Smooth muscle cell of the brain vasculature (primary cell): ENCODE measurements at regions not wholly inside any gene's neighbourhood (a gene's known extent, or its start where the extent isn't known, plus 50 kb on each side); places are given as distances from the start of the nearest gene placed in this dataset.

ENCODE experiments used
- DNase-seq: peaks from one replicate; pipeline ENCODE4 v3.0.0-alpha.2; 2012; ENCODE audit warnings: low read depth, low spot score

DNA sequence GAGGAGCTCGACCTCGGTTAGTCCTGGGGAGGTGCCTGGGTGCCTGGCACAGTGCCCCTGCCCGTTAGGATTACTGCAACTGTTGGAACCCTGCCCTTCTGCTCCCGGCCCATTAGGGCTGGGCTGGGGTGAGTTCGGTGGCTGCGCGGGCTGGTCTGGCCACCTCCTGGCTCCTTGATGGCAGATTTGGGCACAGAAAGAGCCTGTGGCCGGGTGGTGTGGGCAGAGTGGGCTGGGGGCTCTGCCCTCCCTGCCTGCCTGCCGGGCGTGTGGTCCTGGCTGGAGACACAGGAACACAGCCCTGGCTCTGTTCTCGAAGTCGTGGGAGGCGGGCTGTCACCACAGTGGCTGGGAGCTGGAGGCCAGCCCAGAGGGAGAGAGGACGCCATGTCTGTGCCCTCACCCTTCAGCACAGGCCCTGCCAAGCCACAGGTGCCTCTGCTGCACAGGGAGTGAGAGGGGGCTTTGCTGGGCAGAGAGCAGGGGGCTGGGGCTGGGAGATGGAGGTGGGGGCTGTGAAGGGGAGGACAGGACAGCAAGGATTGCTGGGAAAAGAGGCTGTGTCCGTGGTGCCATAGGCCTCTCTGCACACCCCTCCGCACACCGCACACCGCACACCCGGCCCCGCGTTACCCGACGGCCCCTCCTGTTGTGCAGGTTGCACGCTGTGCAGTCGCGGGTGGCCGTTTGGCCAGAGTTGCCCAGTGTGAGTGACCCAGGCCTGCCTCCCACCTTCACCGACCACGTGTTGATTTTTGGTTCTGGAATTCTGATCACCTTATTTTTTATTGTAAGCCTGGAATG, 236.6 kb upstream of the GSE1 start:
- DNase-seq: no peak

DNA sequence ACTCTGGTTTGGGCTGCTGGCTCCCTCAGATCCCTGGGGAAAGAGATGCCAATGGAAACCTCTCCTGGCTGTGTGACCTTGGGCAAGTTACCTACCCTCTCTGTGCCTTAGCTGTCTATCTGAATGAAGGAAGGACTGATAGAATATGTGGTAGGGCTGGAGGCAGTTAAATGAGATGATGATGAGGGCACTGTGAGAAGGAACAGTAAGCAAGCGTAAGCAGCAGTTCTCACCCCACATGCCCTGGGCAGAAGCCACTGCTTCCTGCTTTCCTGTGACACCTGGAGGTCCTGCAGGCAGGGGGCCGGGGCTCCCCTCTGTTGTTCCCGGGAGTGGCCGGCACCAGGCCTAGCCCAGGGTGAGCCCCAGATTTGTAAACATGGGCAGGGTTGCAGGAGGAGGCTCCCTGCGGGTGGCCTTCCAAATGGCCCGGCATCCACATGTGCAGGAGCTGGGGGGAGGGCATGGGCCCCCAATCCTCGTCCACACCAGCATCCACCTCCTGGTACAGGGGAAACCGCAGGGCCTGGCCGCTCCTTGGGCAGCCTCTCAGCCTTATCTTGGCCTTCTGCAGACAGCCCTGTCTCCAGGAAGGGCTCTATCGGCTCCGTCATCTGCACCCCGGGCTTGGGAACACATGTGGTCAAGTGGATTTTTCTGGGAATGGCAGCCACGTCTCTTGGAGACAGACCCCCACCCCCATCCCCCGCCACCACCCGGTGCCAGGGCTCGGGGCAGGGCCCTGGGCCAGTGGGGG, 235.6 kb upstream of the GSE1 start:
- no peak for DNase-seq

DNA sequence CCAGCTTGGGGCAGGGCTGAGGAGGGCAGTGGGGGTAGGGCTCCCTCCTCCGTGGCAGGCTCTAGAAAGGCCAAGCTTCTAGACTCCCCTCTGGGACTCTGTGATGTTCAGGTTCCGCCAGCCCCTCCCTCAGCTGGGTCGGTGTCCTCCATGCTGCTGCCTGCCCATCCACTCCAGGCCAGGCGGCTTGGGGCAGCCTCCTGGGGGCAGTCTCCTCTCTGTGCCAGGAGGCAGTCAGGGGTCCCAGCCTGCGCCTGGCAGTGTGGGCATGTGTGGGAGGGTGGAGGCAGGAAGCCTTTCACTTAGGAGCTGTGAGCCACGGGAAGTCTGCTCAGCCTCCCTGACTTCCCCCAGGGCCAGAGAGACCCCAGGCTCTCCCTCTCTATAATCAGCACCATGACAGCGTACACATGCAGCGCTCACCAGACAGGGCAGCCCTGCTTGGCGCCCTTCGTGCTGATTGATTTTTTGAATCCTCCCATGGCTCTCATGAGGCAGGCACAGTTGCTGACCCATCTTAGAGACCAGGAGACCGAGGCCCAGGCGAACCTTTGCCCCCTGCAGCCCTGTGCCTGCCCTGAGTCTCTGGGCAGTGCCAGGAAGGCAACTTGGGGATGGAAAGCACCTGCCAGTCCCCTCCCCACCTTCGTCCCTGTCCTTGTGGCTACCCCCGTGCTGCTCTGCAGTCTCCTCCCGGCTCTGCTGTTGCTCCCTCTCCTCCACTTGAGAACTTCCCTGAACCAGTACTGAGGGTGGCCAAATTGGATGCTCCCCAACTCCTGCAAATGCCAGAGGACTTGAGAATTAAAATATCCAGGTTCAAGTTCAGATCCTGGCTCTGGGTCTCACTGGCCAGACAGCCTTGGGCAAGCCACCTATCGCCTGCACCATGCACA, 234.7 kb upstream of the GSE1 start:
- no peak for DNase-seq

DNA sequence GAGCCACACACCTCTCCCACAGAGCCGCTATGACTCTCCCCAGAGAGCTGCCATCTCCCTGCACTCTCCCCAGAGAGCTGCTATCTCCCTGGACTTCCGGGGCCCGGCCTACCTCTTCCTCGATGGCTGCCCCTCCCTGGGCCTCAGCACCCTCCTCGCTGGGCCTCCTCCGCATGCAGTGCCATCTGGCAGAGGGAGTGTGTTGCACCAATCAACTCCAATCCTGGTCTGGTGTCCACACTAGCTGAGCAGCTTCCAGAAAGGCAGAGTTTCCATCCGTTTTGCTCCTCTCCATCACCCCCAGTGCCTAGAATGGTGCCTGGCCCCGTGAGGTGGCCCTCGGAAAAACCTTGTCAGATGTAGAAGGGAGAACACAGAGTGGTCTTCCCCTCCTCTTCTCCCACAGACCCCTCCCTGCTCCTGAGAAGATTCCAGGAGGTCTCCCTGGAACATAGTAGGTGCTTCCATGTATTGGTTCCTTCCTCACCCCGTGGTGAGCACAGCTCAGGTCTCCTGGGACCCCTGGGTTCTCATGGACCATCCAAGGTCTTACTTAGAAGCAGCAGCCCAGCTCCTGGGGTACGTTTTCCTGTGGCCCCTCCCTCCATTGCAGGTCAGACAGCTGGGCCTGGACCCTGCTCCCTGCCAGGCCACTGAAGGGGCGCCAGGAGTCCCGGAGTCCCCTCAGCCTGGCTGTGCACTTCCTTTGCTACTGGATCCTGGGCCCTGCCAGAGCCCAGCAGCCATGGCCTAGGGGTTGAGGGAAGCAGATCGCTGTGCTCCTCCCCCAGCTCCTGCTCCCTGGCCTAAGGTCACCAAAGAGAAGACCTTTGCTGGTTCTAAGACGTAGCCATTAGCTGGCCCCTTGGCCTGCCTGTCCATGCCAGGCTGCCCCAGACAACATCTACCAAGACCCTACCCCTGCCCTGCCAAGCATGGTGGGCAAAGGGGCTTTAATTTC, 233.8 kb upstream of the GSE1 start:
- no peak for DNase-seq

DNA sequence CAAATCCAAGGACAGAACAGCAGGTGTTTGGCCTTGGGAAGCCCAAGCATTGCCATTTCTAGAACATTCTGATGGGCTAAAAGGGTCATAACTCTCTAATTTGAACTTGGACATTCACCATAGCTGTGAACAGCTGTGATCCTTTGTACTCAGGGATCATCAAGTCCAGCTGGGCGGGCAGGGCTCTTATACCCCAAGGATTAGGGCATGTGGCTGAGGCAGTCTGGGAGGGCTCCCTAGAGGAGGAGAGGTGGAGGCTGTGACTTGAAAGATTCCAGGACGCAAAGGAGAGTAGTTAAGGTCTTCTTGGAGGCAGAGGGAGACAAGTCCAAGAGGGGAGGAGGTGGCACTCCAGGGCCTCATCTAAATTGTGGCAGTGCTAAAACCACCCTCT, 233.1 kb upstream of the GSE1 start:
- DNase-seq: no peak

DNA sequence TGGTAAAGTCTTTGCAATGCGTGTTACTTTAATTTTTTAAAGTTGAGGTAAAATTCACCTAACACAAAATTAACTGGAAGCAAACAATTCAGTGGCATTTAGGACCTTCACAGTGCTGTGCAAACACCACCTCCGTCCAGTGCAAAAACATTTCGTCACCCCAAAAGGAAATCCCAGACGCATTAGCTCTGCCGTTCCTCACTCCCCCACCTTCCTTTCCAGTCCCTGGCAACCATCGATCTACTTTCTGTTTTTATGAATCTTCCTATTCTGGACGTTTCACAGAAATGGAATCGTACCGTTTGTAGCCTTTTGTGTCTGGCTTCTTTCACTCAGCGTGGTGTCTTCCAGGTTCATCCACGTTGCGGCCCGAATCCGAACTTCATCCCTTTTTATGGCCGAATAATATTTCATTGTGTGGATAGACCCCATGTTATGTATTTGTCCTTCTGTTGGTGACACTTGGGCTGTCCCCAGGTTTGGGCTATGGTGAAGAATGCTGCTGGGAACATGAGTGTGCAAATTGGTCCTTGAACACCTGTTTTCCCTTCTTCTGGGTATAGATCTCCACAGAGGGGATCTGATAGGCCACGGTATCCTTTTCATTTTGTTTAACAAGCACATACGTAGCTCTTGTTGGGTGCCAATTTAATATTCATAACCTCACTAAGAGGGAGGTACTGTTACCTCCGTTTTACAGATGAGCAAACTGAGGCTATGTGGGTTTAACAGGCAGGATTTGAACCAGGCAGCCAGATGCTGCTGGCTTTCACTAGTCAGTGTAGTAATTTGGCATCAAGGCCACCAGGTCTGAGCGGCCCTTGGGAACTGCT, 232.0 kb upstream of the GSE1 start:
- no peak for DNase-seq

DNA sequence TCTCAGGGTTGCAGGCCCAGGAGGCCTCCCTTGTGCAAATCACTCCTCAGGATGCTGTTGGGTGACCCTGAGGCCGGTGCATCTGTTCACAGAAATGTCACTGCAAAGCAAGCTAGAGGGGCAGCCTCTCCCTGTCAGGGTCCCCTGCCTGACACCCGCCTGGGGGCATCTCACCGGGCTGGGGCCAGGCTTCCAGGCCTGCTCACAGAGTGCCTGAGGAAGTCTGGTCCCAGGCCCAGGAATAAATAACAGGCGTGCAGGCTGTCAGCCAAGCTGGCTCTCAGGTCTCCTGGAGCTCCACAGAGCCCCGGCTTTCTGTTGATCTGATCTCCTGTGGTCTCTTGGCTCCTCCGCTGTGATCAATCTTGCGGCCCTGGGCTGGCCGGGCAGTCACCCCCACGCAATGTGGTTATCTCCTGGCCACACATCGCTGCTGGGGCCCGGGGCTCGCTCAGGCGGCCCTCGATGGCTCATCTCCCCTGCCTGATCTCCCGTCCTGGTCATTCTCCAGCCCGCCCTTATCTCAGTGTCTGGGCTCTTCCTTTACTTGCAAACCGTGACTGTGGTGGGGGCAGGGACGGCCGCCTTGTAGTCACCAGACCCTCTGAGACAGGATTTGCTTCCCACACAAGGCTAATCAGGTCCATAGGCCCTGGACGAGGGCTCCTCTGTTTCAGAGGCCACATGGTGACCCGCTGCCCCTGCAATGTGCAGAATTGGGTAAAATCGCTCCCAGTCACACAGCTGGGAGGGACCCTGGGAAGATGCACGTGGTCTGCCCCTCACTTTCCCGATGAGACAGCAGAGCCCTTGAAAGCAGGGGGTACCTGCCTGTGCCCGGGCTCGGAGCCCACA, 231.2 kb upstream of the GSE1 start:
- DNase-seq: no peak

DNA sequence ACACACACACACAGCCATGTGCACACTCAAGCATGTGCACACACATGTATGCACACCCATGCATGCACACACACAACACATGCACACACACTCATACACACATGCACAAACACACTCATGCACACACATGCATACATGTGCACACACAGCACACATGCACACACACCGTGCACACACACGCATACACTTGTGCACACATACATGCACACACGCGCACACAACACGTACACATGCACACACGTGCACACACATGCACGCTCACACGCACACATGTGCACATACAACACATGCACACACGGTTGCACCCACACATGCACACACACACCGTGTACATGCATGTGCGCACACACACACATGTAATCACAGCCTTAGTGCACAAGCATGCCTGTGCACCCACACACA, 230.4 kb upstream of the GSE1 start:
- DNase-seq: no peak

DNA sequence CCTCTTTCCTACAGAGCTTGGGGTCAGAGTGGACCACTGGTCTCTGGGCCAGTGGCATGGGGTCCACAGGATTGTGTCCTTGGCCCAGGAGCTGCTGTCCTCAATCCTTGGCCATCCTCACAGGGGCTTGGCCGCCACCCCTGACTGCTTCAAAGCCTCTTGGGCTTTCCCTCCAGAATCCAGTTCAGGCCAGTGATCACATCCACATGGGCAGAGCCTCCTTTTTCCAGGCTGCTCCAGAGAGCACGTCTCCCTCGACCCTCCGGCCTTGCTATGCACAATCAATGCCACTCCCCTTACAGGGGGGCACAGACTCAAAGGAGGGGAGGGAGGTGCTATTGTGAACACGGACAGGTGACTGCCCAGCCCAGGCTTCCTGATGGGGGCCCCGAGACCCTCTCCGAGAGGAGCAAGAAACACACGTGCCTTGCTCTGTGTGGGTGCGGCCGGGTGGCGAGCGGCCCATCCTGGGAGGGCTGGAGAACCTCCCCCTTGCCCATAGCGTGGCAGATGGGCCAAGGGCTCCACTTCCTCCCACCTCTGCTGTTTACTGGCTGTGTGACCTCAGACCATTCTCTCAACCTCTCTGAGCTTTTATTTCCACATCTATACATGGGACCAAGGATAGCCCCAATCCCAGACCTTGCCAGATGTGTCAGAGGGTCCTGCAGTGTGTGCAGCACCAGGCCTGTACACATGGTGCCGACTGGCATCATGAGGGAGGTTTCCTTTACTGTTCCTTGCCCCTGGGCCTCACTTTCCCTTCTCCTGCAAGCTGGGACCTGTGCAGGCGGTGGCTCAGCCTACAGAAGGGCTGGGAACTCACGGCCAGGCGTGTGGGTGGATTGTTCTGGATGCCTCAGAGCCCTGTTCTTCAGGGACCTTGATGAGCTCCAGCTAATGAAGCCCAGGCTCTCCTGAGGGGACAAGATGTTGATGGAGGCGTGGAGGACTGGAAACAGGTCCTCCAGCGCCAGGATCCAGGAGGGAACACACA, 229.0 kb upstream of the GSE1 start:
- DNase-seq: no peak

DNA sequence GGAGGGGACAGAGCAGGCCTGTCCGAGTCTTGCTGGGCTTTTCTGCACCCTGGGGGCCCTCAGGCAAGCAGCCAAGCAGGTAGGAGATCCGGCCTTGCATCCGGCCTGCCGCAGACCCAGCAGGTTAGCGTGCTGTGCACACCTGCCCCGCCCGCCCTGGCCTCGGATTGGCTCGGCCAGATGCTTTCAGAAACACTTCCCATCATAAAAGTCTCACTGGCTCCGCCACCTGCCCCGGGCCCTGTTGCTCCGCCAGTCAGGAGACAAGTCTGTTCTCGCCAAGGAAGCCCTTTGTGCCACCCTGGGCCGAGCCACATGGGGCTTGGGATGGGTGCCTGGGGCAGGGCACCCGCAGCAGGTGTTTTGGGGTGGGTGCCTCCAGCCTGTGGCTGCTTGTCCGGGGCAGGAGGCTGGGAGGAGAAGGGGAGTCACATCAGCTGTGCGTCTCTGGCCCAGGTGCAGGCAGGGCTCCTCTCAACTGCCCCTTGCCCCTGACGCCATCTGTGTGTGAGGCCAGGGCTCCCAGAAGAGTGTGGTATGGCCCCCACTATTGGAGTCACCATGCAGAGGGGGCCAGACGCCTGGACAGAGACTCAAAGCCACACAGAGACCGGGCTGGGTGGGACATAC, 228.2 kb upstream of the GSE1 start:
- DNase-seq: no peak

DNA sequence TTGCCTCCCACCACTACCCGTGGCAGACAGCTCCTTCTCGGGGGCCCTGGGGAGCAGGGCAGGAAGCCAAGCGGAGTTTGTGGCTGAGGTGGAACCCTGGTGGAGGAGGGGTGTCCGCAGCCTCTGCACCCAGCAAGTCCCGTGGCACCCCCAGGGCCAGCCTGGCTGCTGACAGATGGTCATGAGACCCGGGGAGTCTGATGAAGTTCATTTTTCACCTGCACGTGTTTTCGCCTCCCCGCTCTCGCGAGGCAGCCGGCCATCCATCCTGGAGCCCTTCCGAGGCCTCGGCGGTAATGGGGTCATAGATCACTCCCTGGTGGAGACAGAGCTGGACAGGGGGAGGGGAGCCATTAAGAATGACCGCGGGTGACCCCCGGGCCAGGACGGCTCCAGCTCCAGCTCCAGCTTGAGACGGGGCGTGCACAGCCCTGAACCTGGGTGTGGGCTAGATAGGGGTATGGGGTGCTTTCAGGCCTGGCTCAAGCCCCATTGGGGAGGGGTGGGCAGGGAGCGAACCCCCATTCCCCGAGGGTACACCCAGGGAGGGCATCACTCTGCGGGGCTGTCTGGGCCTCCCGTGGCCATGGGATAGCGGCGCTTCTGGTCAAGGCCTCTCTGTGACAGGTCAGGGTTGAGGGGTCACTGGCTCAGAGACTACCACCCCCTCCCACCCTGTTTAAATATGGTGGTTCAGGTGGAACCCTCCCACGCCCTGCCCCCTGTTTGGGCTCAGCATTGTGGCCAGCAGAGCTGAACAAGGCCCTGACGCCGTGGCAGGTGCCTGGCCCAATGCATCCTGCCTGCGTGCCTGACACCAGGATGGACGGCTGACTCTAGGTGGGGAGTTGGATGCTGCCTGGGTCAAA, 227.4 kb upstream of the GSE1 start:
- no peak for DNase-seq

DNA sequence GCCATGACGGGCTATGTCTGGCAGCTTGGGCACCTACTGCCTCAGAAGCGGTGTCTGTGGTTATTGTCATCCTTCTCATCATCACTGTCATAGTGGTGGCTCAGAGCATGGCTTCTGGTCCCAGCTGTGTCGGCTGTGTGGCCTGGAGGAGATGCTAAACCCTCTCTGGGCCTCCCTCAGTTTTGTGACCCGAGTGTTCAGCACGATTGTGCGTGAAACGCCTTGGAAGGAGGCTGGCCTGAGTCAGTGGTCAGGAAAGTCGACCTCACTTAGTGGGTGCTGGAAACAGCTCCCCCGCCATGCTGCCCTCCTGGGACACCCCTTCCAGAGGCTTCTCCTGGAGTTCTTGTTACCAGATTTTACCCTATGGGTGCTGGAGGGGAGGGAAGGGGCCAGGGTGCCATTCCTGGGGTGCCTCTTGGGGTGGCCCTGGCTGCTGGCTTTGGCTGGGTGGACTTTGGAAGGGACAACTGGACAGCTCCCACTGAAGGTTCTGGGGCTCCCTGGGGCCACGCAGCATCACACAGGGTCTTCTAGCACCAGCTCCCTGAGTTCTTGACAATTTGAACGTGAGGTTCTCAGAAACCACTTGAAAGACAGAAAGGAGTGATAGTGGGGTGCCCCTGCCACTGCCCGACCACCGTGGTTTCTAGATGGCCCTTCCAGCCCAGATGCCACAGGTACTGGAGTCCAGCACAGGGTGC, 226.5 kb upstream of the GSE1 start:
- DNase-seq: no peak

DNA sequence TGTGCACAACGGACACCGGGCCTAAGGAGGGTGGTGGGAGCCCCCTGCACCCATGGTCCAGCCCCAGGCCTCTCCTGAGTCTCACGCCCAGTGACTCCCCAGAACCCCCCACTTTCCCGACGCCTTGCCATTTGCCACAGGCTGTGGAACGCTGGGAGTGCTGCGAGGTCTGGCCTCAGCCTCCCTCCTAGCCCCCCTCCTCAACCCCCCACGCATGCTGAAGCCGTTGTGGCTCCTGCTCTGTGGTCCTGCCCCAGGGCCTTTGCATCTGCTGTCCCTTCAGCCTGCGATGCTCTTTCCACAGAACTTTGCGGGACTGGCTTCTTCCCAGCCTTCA, 226.0 kb upstream of the GSE1 start:
- DNase-seq: no peak

DNA sequence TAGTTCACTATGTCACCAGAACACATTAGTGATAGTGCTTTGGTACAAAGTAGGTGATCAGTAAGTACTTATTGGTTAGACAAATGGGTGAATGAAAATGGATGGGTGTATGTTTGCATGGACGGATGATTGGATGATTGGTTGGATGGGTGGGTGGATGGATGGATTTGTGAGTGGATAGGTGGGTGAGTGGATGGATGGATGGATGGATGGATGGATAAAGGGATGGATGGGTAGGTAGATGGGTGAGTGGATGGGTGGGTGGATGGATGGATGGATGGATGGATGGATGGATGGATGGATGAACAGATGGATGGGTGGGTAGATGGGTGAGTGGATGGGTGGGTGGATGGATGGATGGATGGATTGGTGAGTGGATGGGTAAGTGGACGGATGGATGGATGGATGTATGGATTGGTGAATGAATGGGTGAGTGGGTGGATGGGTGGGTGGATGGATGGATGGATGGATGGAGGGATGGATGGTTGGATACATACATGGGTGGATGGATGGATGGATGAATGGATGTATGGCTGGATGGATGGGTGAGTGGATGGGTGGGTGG, 225.3 kb upstream of the GSE1 start:
- no peak for DNase-seq

DNA sequence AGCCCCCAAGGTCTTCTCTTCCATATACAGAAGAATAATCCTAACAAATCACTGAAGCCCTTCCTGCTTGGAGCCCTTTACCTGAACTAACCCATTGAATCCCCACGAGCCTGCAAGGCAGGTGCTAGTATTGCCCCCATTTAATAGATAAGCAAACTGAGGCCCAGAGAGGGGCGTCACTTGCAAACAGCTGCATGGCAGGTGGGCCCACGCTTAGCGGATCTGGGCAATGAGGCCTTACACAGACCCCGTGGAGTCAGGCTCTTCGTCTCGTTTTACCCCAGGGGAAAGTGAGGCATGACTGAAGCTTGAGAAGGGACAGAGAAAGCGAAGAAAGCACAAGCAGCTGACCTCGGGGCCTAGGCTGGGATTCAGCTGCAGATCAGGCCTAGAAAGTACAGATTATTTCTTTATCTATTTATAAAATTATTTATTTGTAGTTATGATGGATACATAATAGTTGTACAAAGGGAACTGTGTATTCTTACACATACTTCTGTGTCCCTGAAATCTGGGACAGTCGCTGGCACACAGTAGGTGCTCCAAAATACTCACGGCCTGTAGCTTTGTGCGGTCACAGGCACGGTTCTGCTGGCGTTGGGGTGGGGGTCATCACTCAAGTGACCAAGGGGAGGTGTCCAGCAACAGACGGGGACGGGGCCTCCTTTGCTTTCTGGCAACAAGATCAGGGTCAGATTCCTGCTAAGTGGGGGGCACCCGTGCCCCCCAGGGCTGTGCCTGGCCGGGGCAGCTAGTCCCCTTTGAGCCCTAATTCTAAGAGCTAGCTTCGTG, 223.2 kb upstream of the GSE1 start:
- no peak for DNase-seq
